CD14-positive monocyte (primary cell): ENCODE measurements at regions not wholly inside any gene's neighbourhood (a gene's known extent, or its start where the extent isn't known, plus 50 kb on each side); places are given as distances from the start of the nearest gene placed in this dataset.

Experiments used
- DNase-seq, 3 donors: peaks; one replicate each; pipeline ENCODE4 v3.0.0-alpha.2; 2011 to 2022
- H2AFZ ChIP-seq: 2 replicates; pipeline ENCODE4 v1.6.0; 2012; ENCODE audit warnings: mild to moderate bottlenecking, low read depth, low read length, inconsistent platforms; ENCODE audit not compliant: insufficient read depth, poor library complexity, severe bottlenecking
- H3K27ac ChIP-seq, 2 donors: 1 replicate in 1 of 2; 2 replicates in 1 of 2; pipeline ENCODE4 v1.5.1; 2012 to 2013; ENCODE audit warnings: low read length in 2 of 2, control low read depth in 1 of 2, inconsistent platforms in 1 of 2, low read depth in 1 of 2, mild to moderate bottlenecking in 1 of 2
- H3K27me3 ChIP-seq, 2 donors: one replicate each; pipeline versions ENCODE4 v1.6.0 to v1.6.1; 2011 to 2013; ENCODE audit warnings: low read length in 2 of 2; ENCODE audit not compliant: control insufficient read depth in 2 of 2, insufficient read depth in 2 of 2
- H3K36me3 ChIP-seq, 2 donors: replicated peaks in 1 of 2; 1 replicate in 1 of 2; 2 replicates in 1 of 2; pipeline versions ENCODE4 v1.5.1 to v1.6.1; 2012 to 2013; ENCODE audit warnings: low read length in 2 of 2, control low read depth in 1 of 2, inconsistent platforms in 1 of 2, mild to moderate bottlenecking in 1 of 2; ENCODE audit not compliant: insufficient read depth in 2 of 2, control insufficient read depth in 1 of 2
- H3K4me1 ChIP-seq, 2 donors: 1 replicate in 1 of 2; 2 replicates in 1 of 2; pipeline versions ENCODE4 v1.5.1 to v1.6.1; 2012 to 2013; ENCODE audit warnings: low read length in 2 of 2, control low read depth in 1 of 2, inconsistent platforms in 1 of 2, mild to moderate bottlenecking in 1 of 2, moderate library complexity in 1 of 2; ENCODE audit not compliant: insufficient read depth in 2 of 2, control insufficient read depth in 1 of 2
- H3K4me2 ChIP-seq: replicated peaks from 2 replicates; pipeline ENCODE3; 2012; ENCODE audit warnings: low read length, moderate library complexity, mild to moderate bottlenecking; ENCODE audit not compliant: poor library complexity, severe bottlenecking; ENCODE audit errors: extremely low read depth
- H3K4me3 ChIP-seq, 3 experiments: fragments of 200-600 bp in 1 of 3; sonication (generic) in 1 of 3; replicated peaks in 1 of 3; 1 replicate in 2 of 3; 2 replicates in 1 of 3; pipeline ENCODE4 v1.5.1; 2011 to 2013; ENCODE audit warnings: low read length in 3 of 3, mild to moderate bottlenecking in 3 of 3, control low read depth in 2 of 3, low read depth in 2 of 3, inconsistent platforms in 1 of 3, moderate library complexity in 1 of 3
- H3K79me2 ChIP-seq: 2 replicates; pipeline ENCODE4 v1.6.0; 2012; ENCODE audit warnings: mild to moderate bottlenecking, control low read depth, inconsistent platforms, low read length, moderate library complexity; ENCODE audit not compliant: insufficient read depth
- H3K9ac ChIP-seq: 2 replicates; pipeline ENCODE4 v1.6.0; 2017; ENCODE audit warnings: low read length, mild to moderate bottlenecking; ENCODE audit not compliant: insufficient read depth, poor library complexity, severe bottlenecking
- H3K9me3 ChIP-seq, 2 donors: replicated peaks in 1 of 2; 1 replicate in 1 of 2; 2 replicates in 1 of 2; pipeline versions ENCODE4 v1.5.1 to v1.6.1; 2012 to 2013; ENCODE audit warnings: low read length in 2 of 2, control low read depth in 1 of 2; ENCODE audit not compliant: control insufficient read depth in 1 of 2, insufficient read depth in 1 of 2
- H4K20me1 ChIP-seq: 2 replicates; pipeline ENCODE4 v1.6.0; 2012; ENCODE audit warnings: mild to moderate bottlenecking, low read length, control low read depth, moderate library complexity; ENCODE audit not compliant: insufficient read depth
- H3K27ac Mint-ChIP-seq, 7 donors: one replicate each; pipeline ENCODE4 v1.8.0; 2020; ENCODE audit warnings: mild to moderate bottlenecking in 7 of 7, mixed read lengths in 7 of 7, moderate library complexity in 6 of 7, inconsistent platforms in 2 of 7
- H3K27me3 Mint-ChIP-seq, 3 donors: one replicate each; pipeline ENCODE4 v1.8.0; 2021 to 2022; ENCODE audit warnings: low read depth in 3 of 3, mild to moderate bottlenecking in 3 of 3, mixed read lengths in 3 of 3, moderate library complexity in 3 of 3, inconsistent platforms in 1 of 3
- H3K36me3 Mint-ChIP-seq, 2 donors: one replicate each; pipeline ENCODE4 v1.8.0; 2020; ENCODE audit warnings: mixed read lengths in 2 of 2, inconsistent platforms in 1 of 2, mild to moderate bottlenecking in 1 of 2
- H3K4me1 Mint-ChIP-seq: one replicate; pipeline ENCODE4 v1.8.0; 2020; ENCODE audit warnings: mild to moderate bottlenecking, mixed read lengths
- H3K4me3 Mint-ChIP-seq, 2 donors: one replicate each; pipeline ENCODE4 v1.8.0; 2020; ENCODE audit warnings: mild to moderate bottlenecking in 2 of 2, mixed read lengths in 2 of 2, moderate library complexity in 1 of 2
- H3K9me3 Mint-ChIP-seq, 7 donors: one replicate each; pipeline ENCODE4 v1.8.0; 2020 to 2022; ENCODE audit warnings: mixed read lengths in 7 of 7, mild to moderate bottlenecking in 6 of 7, moderate library complexity in 6 of 7, inconsistent platforms in 2 of 7
- WGBS: methylation state at CpG from one replicate; pipeline ENCODE4 v1.1.5; 2013; ENCODE audit warnings: missing lambda C conversion rate; ENCODE audit not compliant: insufficient coverage; 5-methylcytosine and 5-hydroxymethylcytosine counted together
- intact Hi-C, 2 donors: fragments of 100-400 bp; cut with micrococcal nuclease; formaldehyde crosslinking; loops; one replicate each; pipeline versions ENCODE4 v1.15.0 to v1.15.1; 2023
- TF ChIP-seq, protein P1 (sequence below): fragments of 200-600 bp; IDR thresholded peaks from one replicate; pipeline ENCODE4 v1.8.0; 2022; ENCODE audit warnings: antibody characterized with exemption, mild to moderate bottlenecking

- H2AFZ ChIP-seq, result no peak overlapping the region
- peaks cover 0 to 3% of the 10 kb centered on the region in 2 donors for H3K9me3 ChIP-seq
- WGBS, result 100% methylated on average over 2 of the region's 3 CpGs
- no peaks in the 10 kb centered on the region for H3K79me2 ChIP-seq
- no peaks in the 10 kb centered on the region for H3K36me3 ChIP-seq
- Mint-ChIP-seq H3K27me3 (peaks cover 0 to 5% (median 4%) of the 10 kb centered on the region in 3 donors), H3K9me3 (peaks cover 0 to 12% (median 2%) of the 10 kb centered on the region in 7 donors), H3K36me3 (no peaks in the 10 kb centered on the region), H3K27ac (no peak overlapping the region), H3K4me1 (no peaks in the 10 kb centered on the region), H3K4me3 (no peak overlapping the region)
- no peaks in the 10 kb centered on the region for H3K27me3 ChIP-seq
- TF ChIP-seq, protein P1, sequence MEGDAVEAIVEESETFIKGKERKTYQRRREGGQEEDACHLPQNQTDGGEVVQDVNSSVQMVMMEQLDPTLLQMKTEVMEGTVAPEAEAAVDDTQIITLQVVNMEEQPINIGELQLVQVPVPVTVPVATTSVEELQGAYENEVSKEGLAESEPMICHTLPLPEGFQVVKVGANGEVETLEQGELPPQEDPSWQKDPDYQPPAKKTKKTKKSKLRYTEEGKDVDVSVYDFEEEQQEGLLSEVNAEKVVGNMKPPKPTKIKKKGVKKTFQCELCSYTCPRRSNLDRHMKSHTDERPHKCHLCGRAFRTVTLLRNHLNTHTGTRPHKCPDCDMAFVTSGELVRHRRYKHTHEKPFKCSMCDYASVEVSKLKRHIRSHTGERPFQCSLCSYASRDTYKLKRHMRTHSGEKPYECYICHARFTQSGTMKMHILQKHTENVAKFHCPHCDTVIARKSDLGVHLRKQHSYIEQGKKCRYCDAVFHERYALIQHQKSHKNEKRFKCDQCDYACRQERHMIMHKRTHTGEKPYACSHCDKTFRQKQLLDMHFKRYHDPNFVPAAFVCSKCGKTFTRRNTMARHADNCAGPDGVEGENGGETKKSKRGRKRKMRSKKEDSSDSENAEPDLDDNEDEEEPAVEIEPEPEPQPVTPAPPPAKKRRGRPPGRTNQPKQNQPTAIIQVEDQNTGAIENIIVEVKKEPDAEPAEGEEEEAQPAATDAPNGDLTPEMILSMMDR, result no peak
- no peak for DNase-seq
- intact Hi-C loops, result no loop called here
- no peak overlapping the region for H3K27ac ChIP-seq
- no peaks in the 10 kb centered on the region for H3K4me1 ChIP-seq
- no peak overlapping the region for H3K4me3 ChIP-seq
- no peaks in the 10 kb centered on the region for H4K20me1 ChIP-seq
- no peak overlapping the region for H3K4me2 ChIP-seq
- H3K9ac ChIP-seq, result no peak overlapping the region
Observed at GRCh38 chr5:159751459-159751858, 164.8 kb upstream of the ADRA1B start.

GRCh38 chr5:159752622-159753275 lies 163.5 kb upstream of the ADRA1B start:
- peaks cover 0 to 3% of the 10 kb centered on the region in 2 donors for H3K9me3 ChIP-seq
- Mint-ChIP-seq H3K27me3 (peaks cover 0 to 5% (median 0%) of the 10 kb centered on the region in 3 donors), H3K4me3 (no peak overlapping the region), H3K36me3 (no peaks in the 10 kb centered on the region), H3K27ac (no peak overlapping the region), H3K4me1 (no peaks in the 10 kb centered on the region), H3K9me3 (peaks cover 0 to 12% (median 2%) of the 10 kb centered on the region in 7 donors)
- no peak overlapping the region for H3K4me3 ChIP-seq
- 90% methylated on average over 7 of the region's 7 CpGs for WGBS
- intact Hi-C loops, result no loop called here
- H2AFZ ChIP-seq, result no peak overlapping the region
- TF ChIP-seq, protein P1, result no peak
- H3K27me3 ChIP-seq, result no peaks in the 10 kb centered on the region
- H3K4me1 ChIP-seq, result no peaks in the 10 kb centered on the region
- DNase-seq, result no peak
- H3K79me2 ChIP-seq, result no peaks in the 10 kb centered on the region
- H4K20me1 ChIP-seq, result no peaks in the 10 kb centered on the region
- no peak overlapping the region for H3K4me2 ChIP-seq
- H3K9ac ChIP-seq, result no peak overlapping the region
- H3K36me3 ChIP-seq, result no peaks in the 10 kb centered on the region
- no peak overlapping the region for H3K27ac ChIP-seq
